ENCODE measurements at regions not wholly inside any gene's neighbourhood (a gene's known extent, or its start where the extent isn't known, plus 50 kb on each side); places are given as distances from the start of the nearest gene placed in this dataset.

- TF ChIP-seq CTCF (IDR thresholded peaks at IDR 0.05; ENCODE audit: insufficient read depth, low read depth, low read length, missing control alignments) = no peak
- no peak for DNase-seq (ENCODE audit: low read depth)
- H3K4me3 ChIP-seq (ENCODE audit: low read depth, low read length) = no peak overlapping the region
Measured at GRCh38 chr9:129402371-129402739, 218.5 kb downstream of the C9orf50 start.

- H3K4me3 ChIP-seq (ENCODE audit: low read depth, low read length) = no peak overlapping the region
- no peak for DNase-seq (ENCODE audit: low read depth)
- TF ChIP-seq CTCF (IDR thresholded peaks at IDR 0.05; ENCODE audit: insufficient read depth, low read depth, low read length, missing control alignments) = no peak
Measured at GRCh38 chr9:129401623-129402370, 219.1 kb downstream of the C9orf50 start.

GRCh38 chr9:129400971-129401622 is 219.8 kb downstream of the C9orf50 start:
- no peak overlapping the region for H3K4me3 ChIP-seq (ENCODE audit: low read depth, low read length)
- DNase-seq (ENCODE audit: low read depth) = no peak
- TF ChIP-seq CTCF (IDR thresholded peaks at IDR 0.05; ENCODE audit: insufficient read depth, low read depth, low read length, missing control alignments) = no peak

GRCh38 chr9:129400001-129400970 is 220.6 kb downstream of the C9orf50 start:
- no peak for TF ChIP-seq CTCF (IDR thresholded peaks at IDR 0.05; ENCODE audit: insufficient read depth, low read depth, low read length, missing control alignments)
- H3K4me3 ChIP-seq (ENCODE audit: low read depth, low read length) = no peak overlapping the region
- no peak for DNase-seq (ENCODE audit: low read depth)

- H3K4me3 ChIP-seq (ENCODE audit: low read depth, low read length) = no peak overlapping the region
- no peak for DNase-seq (ENCODE audit: low read depth)
- TF ChIP-seq CTCF (IDR thresholded peaks at IDR 0.05; ENCODE audit: insufficient read depth, low read depth, low read length, missing control alignments) = no peak
Measured at GRCh38 chr9:129399634-129399990, 221.3 kb downstream of the C9orf50 start.

- no peak overlapping the region for H3K4me3 ChIP-seq (ENCODE audit: low read depth, low read length)
- no peak for DNase-seq (ENCODE audit: low read depth)
- no peak for TF ChIP-seq CTCF (IDR thresholded peaks at IDR 0.05; ENCODE audit: insufficient read depth, low read depth, low read length, missing control alignments)
Measured at GRCh38 chr9:129398961-129399633, 221.0 kb upstream of the IER5L start.
